H1 (cell line): ENCODE measurements at regions not wholly inside any gene's neighbourhood (a gene's known extent, or its start where the extent isn't known, plus 50 kb on each side); places are given as distances from the start of the nearest gene placed in this dataset.

Experiments
- BCL11A ChIP-seq, 2 experiments: IDR thresholded peaks; one replicate each; pipeline ENCODE4 v1.6.1; 2011; ENCODE audit warnings: low read depth in 2 of 2, low read length in 2 of 2, mild to moderate bottlenecking in 2 of 2
- CHD2 ChIP-seq: IDR thresholded peaks from 2 replicates; pipeline ENCODE4 v1.6.1; 2012; ENCODE audit warnings: low read length, improper control_type of control experiment
- CTCF ChIP-seq, 3 experiments: IDR thresholded peaks; 1 replicate in 2 of 3; 2 replicates in 1 of 3; pipeline versions ENCODE4 v1.5.1 to v1.6.1; 2011; ENCODE audit warnings: low read length in 3 of 3, mild to moderate bottlenecking in 3 of 3, inconsistent platforms in 2 of 3, low read depth in 1 of 3, moderate library complexity in 1 of 3; ENCODE audit not compliant: insufficient read depth in 1 of 3; ENCODE audit errors: control extremely low read depth in 1 of 3
- EP300 ChIP-seq, 2 experiments: IDR thresholded peaks; 1 replicate in 1 of 2; 2 replicates in 1 of 2; pipeline ENCODE4 v1.6.1; 2011 to 2012; ENCODE audit warnings: low read depth in 2 of 2, low read length in 2 of 2, mild to moderate bottlenecking in 2 of 2, borderline replicate concordance in 1 of 2, inconsistent platforms in 1 of 2, moderate library complexity in 1 of 2
- EZH2 ChIP-seq: fragments of 200-600 bp; sonication (generic); IDR thresholded peaks from 2 replicates; pipeline ENCODE4 v1.7.1; 2012; ENCODE audit warnings: low read depth, mild to moderate bottlenecking, moderate library complexity, low read length, inconsistent platforms; ENCODE audit not compliant: severe bottlenecking
- FOSL1 ChIP-seq: IDR thresholded peaks from 2 replicates; pipeline ENCODE4 v1.6.1; 2011; ENCODE audit warnings: mild to moderate bottlenecking, low read depth, low read length, moderate library complexity; ENCODE audit not compliant: insufficient read depth
- MAX ChIP-seq: IDR thresholded peaks from 2 replicates; pipeline ENCODE4 v1.6.1; 2012; ENCODE audit warnings: inconsistent platforms
- POLR2A ChIP-seq, 2 experiments: IDR thresholded peaks; 1 replicate in 1 of 2; 2 replicates in 1 of 2; pipeline ENCODE4 v1.6.1; 2011; ENCODE audit warnings: low read depth in 2 of 2, low read length in 2 of 2, mild to moderate bottlenecking in 2 of 2; ENCODE audit errors: control extremely low read depth in 1 of 2
- RAD21 ChIP-seq, 2 experiments: IDR thresholded peaks in 1 of 2; conservative IDR thresholded peaks in 1 of 2; 2 replicates each; pipeline ENCODE4 v1.6.1; 2011; ENCODE audit warnings: low read depth in 2 of 2, low read length in 2 of 2, improper control_type of control experiment in 1 of 2, inconsistent platforms in 1 of 2, mild to moderate bottlenecking in 1 of 2, moderate library complexity in 1 of 2
- RBBP5 ChIP-seq: IDR thresholded peaks from 2 replicates; pipeline ENCODE4 v1.7.1; 2012; ENCODE audit warnings: low read depth, mild to moderate bottlenecking, inconsistent platforms, low read length, moderate library complexity, borderline replicate concordance
- TEAD4 ChIP-seq: IDR thresholded peaks from 2 replicates; pipeline ENCODE4 v1.6.1; 2012; ENCODE audit warnings: low read depth, low read length, inconsistent platforms, mixed read lengths

DNA sequence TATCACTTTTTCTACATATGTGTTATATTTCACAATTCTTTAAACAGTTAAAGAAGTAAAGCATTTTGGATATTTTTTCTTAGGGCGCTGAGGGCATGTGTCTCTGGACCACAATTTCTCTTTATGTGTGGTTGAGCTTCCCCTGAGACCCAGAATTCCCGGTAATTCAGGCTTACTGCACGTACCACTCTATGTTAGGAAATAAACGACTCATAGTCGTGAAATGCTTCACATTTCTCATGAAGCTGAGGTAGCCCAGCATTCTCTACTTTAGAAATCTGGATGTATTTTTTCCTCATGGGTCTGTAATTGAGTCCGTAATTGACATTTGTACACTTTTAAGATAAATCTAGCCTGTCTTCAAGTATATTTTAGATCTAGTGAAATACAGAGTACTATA lies 170.6 kb downstream of the FZD1 start:
- TF ChIP-seq CTCF (IDR thresholded peaks at IDR 0.05; ENCODE audit: control extremely low read depth in 1 of 3, insufficient read depth in 1 of 3, low read depth in 1 of 3, low read length in 3 of 3) (no peak), RBBP5 (no peak), POLR2A (IDR thresholded peaks at IDR 0.05; ENCODE audit: control extremely low read depth in 1 of 2, low read depth in 2 of 2, low read length in 2 of 2) (no peak), MAX (no peak), EZH2 (no peak), BCL11A (IDR thresholded peaks at IDR 0.05; ENCODE audit: low read depth in 2 of 2, low read length in 2 of 2) (no peak), CHD2 (no peak), TEAD4 (no peak), EP300 (IDR thresholded peaks at IDR 0.05; ENCODE audit: borderline replicate concordance in 1 of 2, low read depth in 2 of 2, low read length in 2 of 2) (no peak), FOSL1 (no peak), RAD21 (IDR thresholded peaks at IDR 0.05 in 1 of 2, conservative IDR thresholded peaks at IDR 0.05 in 1 of 2; ENCODE audit: low read depth in 2 of 2, low read length in 2 of 2) (no peak)
